DND-41 (cell line): ENCODE measurements at regions not wholly inside any gene's neighbourhood (a gene's known extent, or its start where the extent isn't known, plus 50 kb on each side); places are given as distances from the start of the nearest gene placed in this dataset.

Source experiments
- EZH2 ChIP-seq: IDR thresholded peaks from 3 replicates; pipeline ENCODE4 v1.6.1; 2012; ENCODE audit warnings: borderline replicate concordance, low read depth, mild to moderate bottlenecking, moderate library complexity, low read length, inconsistent platforms; ENCODE audit not compliant: severe bottlenecking
- TF ChIP-seq, protein P1 (sequence below): IDR thresholded peaks from 2 replicates; pipeline ENCODE4 v1.5.1; 2012; ENCODE audit warnings: borderline replicate concordance, low read length, moderate library complexity, mild to moderate bottlenecking; ENCODE audit not compliant: poor library complexity, severe bottlenecking; ENCODE audit errors: extremely low read depth

DNA sequence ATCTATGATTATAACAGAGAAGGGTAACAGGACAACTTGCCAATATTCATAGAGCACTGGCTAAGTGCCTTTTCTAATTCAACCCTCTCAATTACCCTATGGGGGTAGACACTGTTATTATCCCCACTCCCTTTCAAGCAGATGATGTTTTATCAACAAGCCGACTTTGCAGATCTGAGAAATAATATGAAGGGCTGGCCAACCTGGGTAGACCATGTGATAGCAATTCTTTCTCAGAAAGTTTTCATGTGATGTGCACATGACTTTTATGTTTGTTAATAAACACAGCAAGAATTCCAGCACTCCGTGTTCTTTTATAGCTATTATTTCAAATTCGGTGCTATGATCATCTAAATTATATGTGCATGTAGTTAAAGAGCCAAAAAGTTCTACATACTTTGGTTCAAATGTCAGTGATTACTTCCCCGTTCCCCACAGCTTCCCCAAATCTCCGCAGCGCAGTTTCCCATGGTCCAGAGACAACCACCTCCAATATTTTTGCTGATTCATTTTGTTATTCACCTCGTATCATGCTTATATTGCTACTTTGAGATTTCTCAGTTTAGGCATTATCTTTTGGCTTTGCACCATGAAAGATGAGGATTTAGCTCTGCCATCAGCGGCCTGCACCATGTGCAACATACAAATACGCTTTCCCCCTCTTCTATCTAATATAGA, 96.7 kb upstream of the GADD45A start:
- TF ChIP-seq, protein P1, sequence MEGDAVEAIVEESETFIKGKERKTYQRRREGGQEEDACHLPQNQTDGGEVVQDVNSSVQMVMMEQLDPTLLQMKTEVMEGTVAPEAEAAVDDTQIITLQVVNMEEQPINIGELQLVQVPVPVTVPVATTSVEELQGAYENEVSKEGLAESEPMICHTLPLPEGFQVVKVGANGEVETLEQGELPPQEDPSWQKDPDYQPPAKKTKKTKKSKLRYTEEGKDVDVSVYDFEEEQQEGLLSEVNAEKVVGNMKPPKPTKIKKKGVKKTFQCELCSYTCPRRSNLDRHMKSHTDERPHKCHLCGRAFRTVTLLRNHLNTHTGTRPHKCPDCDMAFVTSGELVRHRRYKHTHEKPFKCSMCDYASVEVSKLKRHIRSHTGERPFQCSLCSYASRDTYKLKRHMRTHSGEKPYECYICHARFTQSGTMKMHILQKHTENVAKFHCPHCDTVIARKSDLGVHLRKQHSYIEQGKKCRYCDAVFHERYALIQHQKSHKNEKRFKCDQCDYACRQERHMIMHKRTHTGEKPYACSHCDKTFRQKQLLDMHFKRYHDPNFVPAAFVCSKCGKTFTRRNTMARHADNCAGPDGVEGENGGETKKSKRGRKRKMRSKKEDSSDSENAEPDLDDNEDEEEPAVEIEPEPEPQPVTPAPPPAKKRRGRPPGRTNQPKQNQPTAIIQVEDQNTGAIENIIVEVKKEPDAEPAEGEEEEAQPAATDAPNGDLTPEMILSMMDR, result no peak
- TF ChIP-seq EZH2, result no peak
